NCI-H1930 (cell line): ENCODE measurements at regions not wholly inside any gene's neighbourhood (a gene's known extent, or its start where the extent isn't known, plus 50 kb on each side); places are given as distances from the start of the nearest gene placed in this dataset.

Experiments
- DNase-seq, 2 experiments: peaks; one replicate each; lab custom pipeline; 2025; lab: John Stamatoyannopoulos, UW

- no peak for DNase-seq
Observed at GRCh38 chr2:71891719-71892422, 255.8 kb downstream of the CYP26B1 start.

GRCh38 chr2:71891155-71891554 is 256.5 kb downstream of the CYP26B1 start:
- DNase-seq = no peak

GRCh38 chr2:71889759-71890684 is 257.6 kb downstream of the CYP26B1 start:
- no peak for DNase-seq

GRCh38 chr2:71888751-71889445 is 258.8 kb downstream of the CYP26B1 start:
- DNase-seq = no peak

- DNase-seq = no peak
Observed at GRCh38 chr2:71887196-71887595, 260.5 kb downstream of the CYP26B1 start.

- DNase-seq = no peak
Observed at GRCh38 chr2:71886241-71886640, 261.4 kb downstream of the CYP26B1 start.

GRCh38 chr2:71884303-71885042 is 263.2 kb downstream of the CYP26B1 start:
- DNase-seq = no peak

- DNase-seq = no peak
Observed at GRCh38 chr2:71882949-71883472, 264.7 kb downstream of the CYP26B1 start.

GRCh38 chr2:71882236-71882946 is 265.3 kb downstream of the CYP26B1 start:
- no peak for DNase-seq

GRCh38 chr2:71880846-71881610 is 266.6 kb downstream of the CYP26B1 start:
- no peak for DNase-seq

- no peak for DNase-seq
Observed at GRCh38 chr2:71880287-71880686, 267.4 kb downstream of the CYP26B1 start.

- DNase-seq = no peak
Observed at GRCh38 chr2:71879509-71880184, 268.0 kb downstream of the CYP26B1 start.

GRCh38 chr2:71878626-71879508 is 268.8 kb downstream of the CYP26B1 start:
- DNase-seq = no peak

GRCh38 chr2:71877636-71878035 is 270.0 kb downstream of the CYP26B1 start:
- no peak for DNase-seq

GRCh38 chr2:71876542-71877451 is 270.9 kb downstream of the CYP26B1 start:
- no peak for DNase-seq

- no peak for DNase-seq
Observed at GRCh38 chr2:71872466-71873051, 275.1 kb downstream of the CYP26B1 start.

- DNase-seq = no peak
Observed at GRCh38 chr2:71865391-71865965, 282.2 kb downstream of the CYP26B1 start.
